DOHH2 (cell line): ENCODE measurements at regions not wholly inside any gene's neighbourhood (a gene's known extent, or its start where the extent isn't known, plus 50 kb on each side); places are given as distances from the start of the nearest gene placed in this dataset.

Source experiments
- CTCF ChIP-seq: fragments of 200-600 bp; sonication (generic); IDR thresholded peaks from one replicate; pipeline ENCODE4 v1.5.1; 2014; ENCODE audit warnings: antibody characterized with exemption, mild to moderate bottlenecking, low read depth, low read length; ENCODE audit not compliant: poor library complexity, severe bottlenecking
- EZH2phosphoT487 ChIP-seq: fragments of 200-600 bp; sonication (generic); IDR thresholded peaks from 2 replicates; pipeline ENCODE4 v1.6.1; 2017; ENCODE audit warnings: borderline replicate concordance, mild to moderate bottlenecking, antibody characterized with exemption, low read length, moderate library complexity, mixed read lengths

- TF ChIP-seq CTCF (no peak), EZH2phosphoT487 (no peak)
Observed at GRCh38 chr6:48596830-48597229, 485.8 kb upstream of the PTCHD4 start.
